ENCODE measurements at regions not wholly inside any gene's neighbourhood (a gene's known extent, or its start where the extent isn't known, plus 50 kb on each side); places are given as distances from the start of the nearest gene placed in this dataset.

GRCh38 chrX:155767876-155768769, 113.0 kb upstream of the VAMP7 start:
- H3K27me3 ChIP-seq (ENCODE audit: control insufficient read depth in 4 of 4, insufficient read depth in 4 of 4, low read length in 3 of 4), result no peaks in the 10 kb centered on the region
- WGBS, result 63% methylated on average over 24 of the region's 24 CpGs
- no peaks in the 10 kb centered on the region for H3K4me1 ChIP-seq (ENCODE audit: control insufficient read depth in 4 of 4, insufficient read depth in 4 of 4, low read length in 3 of 4)
- TF ChIP-seq RXRA (IDR thresholded peaks at IDR 0.05), result no peak
- no peak for TF ChIP-seq HNF4A (conservative IDR thresholded peaks at IDR 0.05)
- TF ChIP-seq FOXA1 (IDR thresholded peaks at IDR 0.05), result no peak
- TF ChIP-seq HNF4G (IDR thresholded peaks at IDR 0.05), result no peak
- TF ChIP-seq ZBTB33 (IDR thresholded peaks at IDR 0.05), result no peak
- TF ChIP-seq FOXA2 (IDR thresholded peaks at IDR 0.05), result no peak
- no peak for TF ChIP-seq CTCF (IDR thresholded peaks at IDR 0.05; ENCODE audit: low read depth, low read length, missing input control)
- no peak overlapping the region for H3K4me3 ChIP-seq (ENCODE audit: low read depth in 1 of 3, low read length in 3 of 3)
- H3K9me3 ChIP-seq (ENCODE audit: control insufficient read depth in 4 of 4, low read length in 3 of 4), result no peaks in the 10 kb centered on the region
- H3K9ac ChIP-seq (ENCODE audit: low read depth in 1 of 2, low read length in 2 of 2), result no peak overlapping the region
- H3K36me3 ChIP-seq (ENCODE audit: control insufficient read depth in 4 of 4, insufficient read depth in 3 of 4, low read depth in 1 of 4, low read length in 3 of 4), result no peaks in the 10 kb centered on the region
- no peak overlapping the region for H3K27ac ChIP-seq (ENCODE audit: low read depth in 1 of 2, low read length in 2 of 2)
- no peak for DNase-seq (ENCODE audit: low spot score)

GRCh38 chrX:155767051-155767875, 113.9 kb upstream of the VAMP7 start:
- no peaks in the 10 kb centered on the region for H3K27me3 ChIP-seq (ENCODE audit: control insufficient read depth in 4 of 4, insufficient read depth in 4 of 4, low read length in 3 of 4)
- no peak overlapping the region for H3K9ac ChIP-seq (ENCODE audit: low read depth in 1 of 2, low read length in 2 of 2)
- H3K4me1 ChIP-seq (ENCODE audit: control insufficient read depth in 4 of 4, insufficient read depth in 4 of 4, low read length in 3 of 4), result no peaks in the 10 kb centered on the region
- no peaks in the 10 kb centered on the region for H3K9me3 ChIP-seq (ENCODE audit: control insufficient read depth in 4 of 4, low read length in 3 of 4)
- H3K27ac ChIP-seq (ENCODE audit: low read depth in 1 of 2, low read length in 2 of 2), result no peak overlapping the region
- no peaks in the 10 kb centered on the region for H3K36me3 ChIP-seq (ENCODE audit: control insufficient read depth in 4 of 4, insufficient read depth in 3 of 4, low read depth in 1 of 4, low read length in 3 of 4)
- no peak for DNase-seq (ENCODE audit: low spot score)
- WGBS, result 32% methylated on average over 18 of the region's 19 CpGs
- H3K4me3 ChIP-seq (ENCODE audit: low read depth in 1 of 3, low read length in 3 of 3), result peak overlapping the region in 2 of 3 donors; percentile 39 to 47
- no peak for TF ChIP-seq SP1 (IDR thresholded peaks at IDR 0.05)
- TF ChIP-seq TAF1 (conservative IDR thresholded peaks at IDR 0.05), result no peak
- TF ChIP-seq RAD21 (IDR thresholded peaks at IDR 0.05), result no peak
- no peak for TF ChIP-seq HNF4G (IDR thresholded peaks at IDR 0.05)
- no peak for TF ChIP-seq MAX (IDR thresholded peaks at IDR 0.05)
- TF ChIP-seq YY1 (IDR thresholded peaks at IDR 0.05), result no peak
- no peak for TF ChIP-seq ZBTB33 (IDR thresholded peaks at IDR 0.05)
- no peak for TF ChIP-seq RXRA (IDR thresholded peaks at IDR 0.05)
- no peak for TF ChIP-seq HNF4A (conservative IDR thresholded peaks at IDR 0.05)
- no peak for TF ChIP-seq JUND (IDR thresholded peaks at IDR 0.05)
- TF ChIP-seq FOXA2 (IDR thresholded peaks at IDR 0.05), result no peak
- no peak for TF ChIP-seq REST (IDR thresholded peaks at IDR 0.05)
- no peak for TF ChIP-seq EGR1 (IDR thresholded peaks at IDR 0.05; ENCODE audit: low read depth in 2 of 2)
- TF ChIP-seq NR2F2 (IDR thresholded peaks at IDR 0.05), result no peak
- TF ChIP-seq GABPA (IDR thresholded peaks at IDR 0.05 in 1 of 2, conservative IDR thresholded peaks at IDR 0.05 in 1 of 2), result no peak
- TF ChIP-seq CTCF (IDR thresholded peaks at IDR 0.05; ENCODE audit: low read depth, low read length, missing input control), result no peak

Data from liver (tissue), 8 donors.